ENCODE measurements at regions not wholly inside any gene's neighbourhood (a gene's known extent, or its start where the extent isn't known, plus 50 kb on each side); places are given as distances from the start of the nearest gene placed in this dataset.
"Not testable (repeated sequence)": the region's sequence is repeated elsewhere in the genome, so short reads cannot be mapped to it uniquely, and the experiment has no call there.

DNA sequence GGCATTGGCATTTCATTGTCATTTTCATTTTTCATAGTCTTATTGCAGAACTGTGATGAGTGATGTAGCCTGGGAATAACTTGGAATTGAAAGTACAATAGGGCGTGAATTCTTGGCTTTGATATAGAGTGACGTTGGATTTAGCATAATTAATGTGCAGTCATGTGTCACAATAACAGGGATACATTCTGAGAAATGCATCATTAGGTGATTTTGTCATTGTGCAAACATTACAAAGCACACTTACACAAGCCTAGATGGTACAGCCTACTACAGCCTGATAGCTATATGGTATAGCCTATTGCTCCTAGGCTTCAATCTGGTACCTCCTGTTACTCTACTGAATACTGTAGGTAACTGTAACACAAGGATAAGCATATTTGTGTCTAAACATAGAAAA, 300.8 kb downstream of the DTHD1 start:
- Mint-ChIP-seq H3K9me3 (no peaks in the 10 kb centered on the region), H3K4me3 (no peak overlapping the region), H3K27ac (no peak overlapping the region), H3K27me3 (no peaks in the 10 kb centered on the region), H3K36me3 (ENCODE audit: low read depth) (no peaks in the 10 kb centered on the region), H3K4me1 (no peaks in the 10 kb centered on the region)
- intact Hi-C loops (cut with micrococcal nuclease): no loop called here
- DNase-seq: no peak

DNA sequence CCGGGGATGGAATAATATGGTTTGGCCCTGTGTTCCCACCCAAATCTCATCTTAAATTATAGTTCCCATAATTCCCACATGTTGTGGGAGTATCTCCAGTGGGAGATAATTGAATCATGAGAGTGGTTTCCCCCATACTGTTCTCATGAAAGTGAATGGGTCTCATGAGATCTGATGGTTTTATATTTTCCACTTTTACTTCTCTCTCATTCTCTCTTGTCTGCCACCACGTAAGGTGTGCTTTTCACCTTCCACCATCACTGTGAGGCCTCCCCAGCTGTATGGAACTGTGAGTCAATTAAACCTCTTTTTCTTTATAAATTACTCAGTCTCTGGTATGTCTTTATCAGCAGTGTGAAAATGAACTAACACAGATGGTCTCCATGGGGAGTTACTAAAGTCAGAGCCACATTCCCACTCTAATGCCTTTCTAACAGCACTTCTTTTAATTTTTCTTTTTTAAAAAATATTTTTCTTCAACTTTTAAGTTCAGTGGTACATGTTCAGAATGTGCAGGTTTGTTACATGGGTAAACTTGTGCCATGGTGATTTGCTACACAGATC, 306.6 kb downstream of the DTHD1 start:
- no peak for DNase-seq
- Mint-ChIP-seq H3K36me3 (ENCODE audit: low read depth) (no peaks in the 10 kb centered on the region), H3K4me3 (no peak overlapping the region), H3K4me1 (no peaks in the 10 kb centered on the region), H3K9me3 (peaks cover 3% of the 10 kb centered on the region), H3K27me3 (no peaks in the 10 kb centered on the region), H3K27ac (no peak overlapping the region)
- intact Hi-C loops (cut with micrococcal nuclease): no loop called here

DNA sequence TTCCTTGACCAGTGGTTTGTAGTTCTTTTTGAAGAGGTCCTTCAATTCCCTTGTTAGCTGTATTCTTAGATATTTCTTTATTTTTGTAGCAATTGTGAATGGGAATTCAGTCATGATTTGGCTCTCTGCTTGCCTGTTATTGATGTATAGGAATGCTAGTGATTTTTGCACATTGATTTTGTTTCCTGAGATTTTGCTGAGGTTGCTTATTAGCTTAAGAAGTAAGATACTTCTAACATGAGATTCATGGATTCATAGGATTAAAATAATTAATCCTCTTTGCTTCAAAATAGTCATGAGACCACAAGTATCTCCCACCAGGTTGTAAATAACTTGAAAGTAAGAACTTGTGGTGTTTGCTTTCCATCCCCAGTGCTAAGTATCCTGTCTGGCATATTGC, 308.9 kb downstream of the DTHD1 start:
- Mint-ChIP-seq H3K36me3 (ENCODE audit: low read depth) (no peaks in the 10 kb centered on the region), H3K27me3 (no peaks in the 10 kb centered on the region), H3K4me3 (no peak overlapping the region), H3K27ac (no peak overlapping the region), H3K4me1 (no peaks in the 10 kb centered on the region), H3K9me3 (peaks cover 3% of the 10 kb centered on the region)
- no peak for DNase-seq
- intact Hi-C loops (cut with micrococcal nuclease): no loop called here

DNA sequence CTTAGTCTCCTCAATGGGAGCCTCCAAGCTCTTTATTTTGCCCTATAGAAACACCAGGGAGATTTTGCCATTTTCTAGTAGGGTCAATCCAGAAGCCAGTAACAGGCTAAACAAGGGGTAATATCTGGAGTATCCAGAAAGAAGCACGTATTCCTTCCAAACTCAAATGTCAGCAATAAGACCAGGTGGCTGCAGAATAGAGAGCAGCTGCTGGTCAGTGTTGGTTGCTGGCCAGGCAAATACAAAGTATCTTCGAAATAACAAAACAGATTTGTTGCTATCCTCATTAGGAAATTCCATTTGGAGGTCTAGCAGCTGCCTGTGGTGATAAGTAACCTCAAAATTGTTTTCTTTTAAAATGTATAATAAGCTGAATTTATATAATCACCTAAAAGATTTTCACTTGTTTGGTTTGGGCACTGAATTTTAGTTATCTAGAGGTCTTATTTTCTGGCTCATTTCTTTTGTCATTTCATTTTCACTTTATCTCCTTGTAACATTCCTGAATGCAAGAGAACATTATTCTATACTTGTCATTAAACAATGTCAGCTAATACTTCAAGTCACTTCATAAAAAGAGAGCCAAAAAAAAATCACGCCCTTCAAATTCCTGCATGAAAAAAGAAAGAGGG, 320.6 kb downstream of the DTHD1 start:
- Mint-ChIP-seq H3K27ac (no peak overlapping the region), H3K36me3 (ENCODE audit: low read depth) (no peaks in the 10 kb centered on the region), H3K4me3 (no peak overlapping the region), H3K9me3 (no peaks in the 10 kb centered on the region), H3K27me3 (no peaks in the 10 kb centered on the region), H3K4me1 (no peaks in the 10 kb centered on the region)
- DNase-seq: no peak
- intact Hi-C loops (cut with micrococcal nuclease): no loop called here

DNA sequence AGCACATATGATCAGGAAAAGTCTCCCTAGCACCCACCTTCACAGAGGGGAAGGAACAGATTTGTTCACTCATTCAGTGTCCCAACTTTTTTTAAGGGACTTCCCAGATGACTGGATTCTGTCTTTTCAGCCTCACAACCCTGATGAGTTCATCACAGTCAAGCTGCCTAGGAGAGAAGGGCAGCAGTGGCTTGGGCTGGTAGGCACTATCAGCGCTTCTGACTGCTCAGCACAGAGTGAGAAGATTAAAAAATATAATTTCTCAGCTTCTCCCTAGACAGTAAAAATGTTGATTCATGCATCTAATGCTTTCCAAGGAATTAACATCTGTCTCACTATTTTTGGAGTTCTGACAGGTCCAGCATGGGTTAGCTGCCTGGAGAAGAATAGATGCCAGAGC, 328.2 kb downstream of the DTHD1 start:
- Mint-ChIP-seq H3K27me3 (no peaks in the 10 kb centered on the region), H3K4me1 (no peaks in the 10 kb centered on the region), H3K36me3 (ENCODE audit: low read depth) (no peaks in the 10 kb centered on the region), H3K9me3 (no peaks in the 10 kb centered on the region), H3K4me3 (no peak overlapping the region), H3K27ac (no peak overlapping the region)
- intact Hi-C loops (cut with micrococcal nuclease): no loop called here
- no peak for DNase-seq

DNA sequence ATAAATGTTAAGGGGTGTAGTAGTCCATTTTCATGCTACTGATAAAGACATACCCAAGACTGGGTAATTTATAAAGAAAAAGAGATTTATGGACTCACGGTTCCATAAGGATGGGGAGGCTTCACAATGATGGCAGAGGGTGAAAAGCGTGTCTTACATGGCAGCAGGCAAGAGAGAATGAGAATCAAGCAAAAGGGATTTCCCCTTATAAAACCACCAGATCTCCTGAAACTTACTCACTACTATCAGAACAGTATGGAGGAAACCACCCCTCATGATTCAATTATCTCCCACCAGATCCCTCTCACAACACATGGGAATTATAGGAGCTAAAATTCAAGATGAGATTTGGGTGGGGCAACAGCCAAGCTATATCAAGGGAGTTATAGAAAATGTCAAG, 329.2 kb downstream of the DTHD1 start:
- intact Hi-C loops (cut with micrococcal nuclease): no loop called here
- no peaks in the 10 kb centered on the region for H3K9me3 Mint-ChIP-seq
- H3K4me3 Mint-ChIP-seq: no peak overlapping the region
- H3K27me3 Mint-ChIP-seq: no peaks in the 10 kb centered on the region
- no peak overlapping the region for H3K27ac Mint-ChIP-seq
- H3K36me3 Mint-ChIP-seq (ENCODE audit: low read depth): no peaks in the 10 kb centered on the region
- DNase-seq: no peak
- H3K4me1 Mint-ChIP-seq: no peaks in the 10 kb centered on the region

DNA sequence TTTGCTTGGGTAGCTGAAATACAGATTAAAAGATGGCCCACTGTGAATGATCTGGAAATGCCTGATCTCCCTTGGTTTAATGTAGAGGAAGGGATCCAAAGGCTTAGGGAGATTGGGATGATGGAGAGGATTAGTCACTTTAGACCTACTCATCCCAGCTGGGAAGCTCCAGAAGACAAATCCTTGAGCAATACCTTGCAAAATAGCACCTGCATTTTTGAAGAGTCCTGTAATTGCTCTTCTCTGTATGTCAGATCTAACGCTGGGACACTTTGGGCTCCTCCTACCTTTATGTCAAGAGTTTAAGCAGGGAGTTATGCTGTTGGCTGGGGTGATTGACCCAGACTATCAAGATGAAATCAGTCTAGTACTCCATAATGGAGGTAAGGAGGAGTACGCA, 331.7 kb downstream of the DTHD1 start:
- H3K4me3 Mint-ChIP-seq; intact Hi-C loops (cut with micrococcal nuclease): not testable (repeated sequence)

DNA sequence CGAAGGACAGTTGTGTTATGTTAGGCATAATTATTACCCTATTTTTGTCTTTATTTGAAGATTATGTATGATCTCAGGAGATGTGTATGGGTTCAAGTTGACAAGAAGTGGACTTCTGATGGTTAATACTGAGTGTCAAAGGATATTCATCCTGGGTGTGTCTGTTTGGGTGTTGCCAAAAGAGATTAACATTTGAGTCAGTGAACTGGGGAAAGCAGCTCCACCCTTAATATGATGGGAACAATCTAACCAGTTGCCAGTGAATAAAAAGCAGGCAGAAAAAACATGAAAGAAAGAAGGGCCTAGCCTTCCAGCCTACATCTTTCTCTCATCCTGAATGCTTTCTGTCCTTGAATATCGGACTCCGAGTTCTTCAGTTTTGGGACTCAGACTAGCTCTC, 332.6 kb downstream of the DTHD1 start:
- H3K4me1 Mint-ChIP-seq: no peaks in the 10 kb centered on the region

More for the DNA sequence above, 331.7 kb downstream of the DTHD1 start:
- not testable (repeated sequence) for H3K27me3 Mint-ChIP-seq; H3K36me3 Mint-ChIP-seq (ENCODE audit: low read depth); H3K9me3 Mint-ChIP-seq; H3K4me1 Mint-ChIP-seq; H3K27ac Mint-ChIP-seq; DNase-seq

DNA sequence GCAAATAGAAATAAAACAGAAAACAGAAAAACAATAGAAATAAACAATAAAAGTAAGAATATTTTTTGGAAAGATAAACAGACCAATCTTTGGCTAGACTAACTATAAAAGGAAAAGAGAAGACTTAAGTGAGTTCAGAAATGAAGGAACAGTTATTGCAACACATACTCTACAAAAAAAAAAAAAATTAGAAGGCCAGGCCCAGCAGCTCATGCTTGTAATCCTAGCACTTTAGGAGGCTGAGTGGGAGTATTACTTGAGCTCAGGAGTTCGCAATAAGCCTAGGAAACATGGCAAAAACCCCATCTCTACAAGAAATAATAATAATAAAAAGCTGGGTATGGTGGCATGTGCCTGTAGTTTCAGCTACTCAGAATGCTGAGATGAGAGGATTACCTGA, 336.7 kb downstream of the DTHD1 start:
- H3K27ac Mint-ChIP-seq: no peak overlapping the region

More for the DNA sequence above, 332.6 kb downstream of the DTHD1 start:
- H3K9me3 Mint-ChIP-seq: no peaks in the 10 kb centered on the region
- intact Hi-C loops (cut with micrococcal nuclease): no loop called here
- H3K36me3 Mint-ChIP-seq (ENCODE audit: low read depth): no peaks in the 10 kb centered on the region
- H3K27me3 Mint-ChIP-seq: no peaks in the 10 kb centered on the region
- H3K4me3 Mint-ChIP-seq: no peak overlapping the region
- no peak overlapping the region for H3K27ac Mint-ChIP-seq
- DNase-seq: no peak

DNA sequence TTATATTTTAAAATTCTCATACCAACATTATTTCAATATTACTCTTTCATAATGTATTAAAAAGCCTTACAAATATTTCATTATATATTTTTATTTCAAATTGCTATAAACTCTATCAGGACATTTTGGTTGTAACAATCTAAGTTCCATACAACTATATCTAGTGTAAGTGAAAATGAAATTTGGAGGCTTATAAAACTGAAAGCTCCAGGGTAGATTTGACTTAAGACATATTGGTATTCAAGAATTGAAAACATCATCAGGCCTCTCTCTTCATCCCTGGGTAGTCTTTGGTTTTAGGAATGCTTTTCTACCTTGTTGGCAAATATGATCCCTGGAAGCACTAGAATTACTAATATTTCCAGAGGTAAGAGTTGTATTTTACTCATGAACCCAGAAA, 342.6 kb downstream of the DTHD1 start:
- Mint-ChIP-seq H3K4me1 (no peaks in the 10 kb centered on the region), H3K27me3 (no peaks in the 10 kb centered on the region), H3K4me3 (no peak overlapping the region), H3K36me3 (ENCODE audit: low read depth) (no peaks in the 10 kb centered on the region), H3K27ac (no peak overlapping the region), H3K9me3 (no peaks in the 10 kb centered on the region)
- intact Hi-C loops (cut with micrococcal nuclease): no loop called here
- DNase-seq: no peak

More for the DNA sequence above, 336.7 kb downstream of the DTHD1 start:
- no peaks in the 10 kb centered on the region for H3K27me3 Mint-ChIP-seq
- intact Hi-C loops (cut with micrococcal nuclease): no loop called here
- no peaks in the 10 kb centered on the region for H3K9me3 Mint-ChIP-seq
- DNase-seq: no peak
- H3K36me3 Mint-ChIP-seq (ENCODE audit: low read depth): no peaks in the 10 kb centered on the region
- H3K4me1 Mint-ChIP-seq: no peaks in the 10 kb centered on the region
- H3K4me3 Mint-ChIP-seq: no peak overlapping the region

DNA sequence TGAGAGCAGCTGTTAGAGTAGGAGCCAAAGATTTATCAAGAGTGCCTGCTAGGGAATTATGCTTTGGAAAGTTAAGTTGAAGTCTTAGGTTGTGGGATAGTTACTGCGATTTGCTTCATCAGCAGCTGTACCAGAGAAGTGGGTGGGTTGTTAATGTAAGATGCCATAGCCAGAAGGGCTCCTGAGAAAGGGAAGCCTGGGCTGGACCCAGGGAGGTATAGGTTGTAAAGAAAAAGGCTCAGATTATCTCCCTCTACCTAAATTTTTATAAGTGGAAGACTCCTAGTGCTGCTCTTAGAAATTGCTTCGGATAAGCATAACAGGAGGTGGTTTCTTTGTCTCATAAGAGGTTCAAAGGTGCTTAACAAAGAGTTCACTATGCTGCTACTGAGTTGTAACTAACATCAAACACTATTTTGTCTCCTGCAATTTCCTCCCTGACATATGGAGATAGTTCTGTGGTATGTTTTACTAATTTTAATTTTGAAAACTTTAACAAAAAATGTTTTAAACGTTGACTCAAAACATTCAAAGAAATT, 356.9 kb downstream of the DTHD1 start:
- Mint-ChIP-seq H3K36me3 (ENCODE audit: low read depth) (no peaks in the 10 kb centered on the region), H3K27ac (no peak overlapping the region), H3K4me3 (no peak overlapping the region), H3K27me3 (no peaks in the 10 kb centered on the region), H3K4me1 (no peaks in the 10 kb centered on the region), H3K9me3 (no peaks in the 10 kb centered on the region)
- intact Hi-C loops (cut with micrococcal nuclease): no loop called here
- DNase-seq: no peak

DNA sequence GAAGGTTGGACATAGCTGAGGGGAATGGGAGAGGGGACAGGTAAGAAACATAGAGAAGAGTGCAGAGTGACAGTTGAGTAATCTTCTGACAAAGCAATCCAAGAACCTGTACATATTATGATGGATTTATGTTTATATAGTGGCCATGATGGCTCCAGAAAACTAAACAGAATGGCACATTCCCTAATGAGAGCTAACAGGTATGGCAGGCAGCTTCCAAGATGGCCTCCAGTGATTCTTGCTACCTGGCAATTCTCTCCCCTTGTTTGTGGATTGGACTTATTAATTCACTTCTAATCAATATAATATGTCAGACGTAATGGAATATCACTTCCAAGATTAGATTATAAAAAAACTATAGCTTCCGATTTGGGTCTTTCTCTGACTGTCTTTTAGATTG, 359.5 kb downstream of the DTHD1 start:
- H3K9me3 Mint-ChIP-seq: no peaks in the 10 kb centered on the region
- H3K4me1 Mint-ChIP-seq: no peaks in the 10 kb centered on the region
- no peaks in the 10 kb centered on the region for H3K36me3 Mint-ChIP-seq (ENCODE audit: low read depth)
- H3K27ac Mint-ChIP-seq: no peak overlapping the region
- intact Hi-C loops (cut with micrococcal nuclease): no loop called here
- H3K27me3 Mint-ChIP-seq: no peaks in the 10 kb centered on the region
- no peak overlapping the region for H3K4me3 Mint-ChIP-seq
- DNase-seq: no peak

DNA sequence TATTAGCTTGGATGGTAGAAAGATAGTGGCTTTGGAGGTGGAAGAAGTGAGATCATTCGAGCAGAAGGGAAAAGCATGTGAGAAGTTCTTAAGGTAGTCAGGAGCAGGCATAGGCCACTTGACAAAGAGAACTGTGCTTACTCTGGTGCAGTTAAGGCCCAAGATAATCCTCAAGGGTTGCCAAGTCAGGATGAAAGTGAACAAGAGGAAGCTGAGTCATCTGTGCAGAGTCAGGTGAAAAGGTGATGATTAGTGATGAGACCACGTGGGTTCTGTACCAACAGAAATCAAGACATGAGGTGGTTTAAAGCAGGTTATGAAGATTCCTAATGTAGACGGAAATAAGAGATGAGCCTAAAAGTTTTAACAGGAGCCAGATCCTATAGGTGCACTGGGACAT, 369.8 kb downstream of the DTHD1 start:
- Mint-ChIP-seq H3K4me1 (peaks cover 5% of the 10 kb centered on the region), H3K4me3 (no peak overlapping the region), H3K9me3 (no peaks in the 10 kb centered on the region), H3K36me3 (ENCODE audit: low read depth) (no peaks in the 10 kb centered on the region), H3K27me3 (peaks cover 2% of the 10 kb centered on the region), H3K27ac (no peak overlapping the region)
- intact Hi-C loops (cut with micrococcal nuclease): no loop called here
- DNase-seq: no peak

DNA sequence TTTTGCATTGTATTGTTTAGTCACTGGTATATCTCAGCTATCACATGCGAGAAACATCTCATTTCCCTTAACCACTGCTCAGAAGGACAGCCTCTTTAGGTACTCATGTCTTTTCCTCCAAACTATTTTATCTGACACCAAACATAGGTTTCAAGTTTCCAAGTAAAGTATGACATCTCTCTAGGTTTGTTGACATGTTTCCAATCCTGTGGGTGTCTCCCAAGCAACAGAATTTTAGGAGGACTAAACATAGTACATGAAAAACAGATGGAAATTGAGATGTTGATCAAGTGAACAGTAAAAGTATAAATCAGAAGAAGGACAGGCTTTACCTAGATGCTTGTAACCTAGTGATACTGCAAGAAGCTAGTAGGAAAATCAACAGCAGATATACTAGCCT, 371.4 kb downstream of the DTHD1 start:
- peaks cover 2% of the 10 kb centered on the region for H3K27me3 Mint-ChIP-seq
- no peak overlapping the region for H3K4me3 Mint-ChIP-seq
- H3K9me3 Mint-ChIP-seq: no peaks in the 10 kb centered on the region
- no peaks in the 10 kb centered on the region for H3K36me3 Mint-ChIP-seq (ENCODE audit: low read depth)
- peaks cover 5% of the 10 kb centered on the region for H3K4me1 Mint-ChIP-seq
- no peak for DNase-seq
- intact Hi-C loops (cut with micrococcal nuclease): no loop called here
- H3K27ac Mint-ChIP-seq: no peak overlapping the region

DNA sequence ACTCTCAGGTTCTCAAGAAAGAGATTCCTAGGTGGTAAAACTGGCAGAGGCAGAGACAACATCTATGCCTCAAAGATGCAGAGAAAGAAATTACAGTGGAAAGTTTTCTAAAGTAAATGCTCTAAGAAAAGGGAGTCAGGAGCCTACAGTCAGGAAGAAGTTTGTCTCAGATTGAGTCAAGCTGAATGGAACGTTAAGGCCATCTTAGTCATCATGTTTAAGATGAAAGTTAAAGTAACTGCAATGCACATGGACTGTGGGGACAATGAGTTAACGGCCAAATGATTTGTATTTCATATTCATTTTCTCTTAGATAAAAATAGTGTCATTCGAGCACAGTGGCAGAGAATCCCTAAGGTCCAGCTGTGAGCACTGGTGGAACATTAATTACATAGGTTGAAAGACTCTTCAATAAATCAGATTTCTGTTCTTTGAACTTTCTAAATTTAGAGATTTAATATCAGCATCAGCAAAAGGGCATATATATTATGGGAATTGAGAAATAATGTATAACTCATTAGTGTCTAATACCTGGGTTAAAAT, 384.6 kb downstream of the DTHD1 start:
- no peaks in the 10 kb centered on the region for H3K36me3 Mint-ChIP-seq (ENCODE audit: low read depth)
- H3K4me3 Mint-ChIP-seq: no peak overlapping the region
- intact Hi-C loops (cut with micrococcal nuclease): no loop called here
- H3K27me3 Mint-ChIP-seq: no peaks in the 10 kb centered on the region
- no peaks in the 10 kb centered on the region for H3K4me1 Mint-ChIP-seq
- H3K9me3 Mint-ChIP-seq: no peaks in the 10 kb centered on the region
- H3K27ac Mint-ChIP-seq: no peak overlapping the region
- DNase-seq: no peak
